ENCODE measurements at regions not wholly inside any gene's neighbourhood (a gene's known extent, or its start where the extent isn't known, plus 50 kb on each side); places are given as distances from the start of the nearest gene placed in this dataset.

- no peak for DNase-seq (ENCODE audit: extremely low spot score)
- TF ChIP-seq SP1 (IDR thresholded peaks at IDR 0.05) (no peak), PKNOX1 (IDR thresholded peaks at IDR 0.05) (no peak), CTBP1 (IDR thresholded peaks at IDR 0.05; ENCODE audit: borderline replicate concordance) (no peak), L3MBTL2 (conservative IDR thresholded peaks at IDR 0.05) (no peak), ELF4 (IDR thresholded peaks at IDR 0.05) (no peak), FOXK2 (IDR thresholded peaks at IDR 0.05) (no peak), BHLHE40 (IDR thresholded peaks at IDR 0.05; ENCODE audit: borderline replicate concordance) (no peak), LEF1 (IDR thresholded peaks at IDR 0.05; ENCODE audit: borderline replicate concordance) (no peak), ZNF384 (IDR thresholded peaks at IDR 0.05) (no peak), NFRKB (IDR thresholded peaks at IDR 0.05) (no peak), FOXA1 (IDR thresholded peaks at IDR 0.05) (no peak), TARDBP (IDR thresholded peaks at IDR 0.05) (no peak), SUZ12 (IDR thresholded peaks at IDR 0.05) (no peak)
- POLR2A ChIA-PET = no interaction called here
- CTCF ChIA-PET = no interaction called here
Observed at GRCh38 chr10:26914898-26915297, 54.1 kb upstream of the ABI1 start.

- TF ChIP-seq ZNF384 (IDR thresholded peaks at IDR 0.05) = no peak
- no peak for TF ChIP-seq ARNT (IDR thresholded peaks at IDR 0.05)
- TF ChIP-seq LEF1 (IDR thresholded peaks at IDR 0.05; ENCODE audit: borderline replicate concordance) = no peak
- TF ChIP-seq NFRKB (IDR thresholded peaks at IDR 0.05) = no peak
- CTCF ChIA-PET = no interaction called here
- DNase-seq (ENCODE audit: extremely low spot score) = no peak
- POLR2A ChIA-PET = no interaction called here
Observed at GRCh38 chr10:26911811-26912461, 51.2 kb upstream of the ABI1 start.

Data from HEK293T (cell line).